BJ (cell line): ENCODE measurements at regions not wholly inside any gene's neighbourhood (a gene's known extent, or its start where the extent isn't known, plus 50 kb on each side); places are given as distances from the start of the nearest gene placed in this dataset.
"Not testable (repeated sequence)": the region's sequence is repeated elsewhere in the genome, so short reads cannot be mapped to it uniquely, and the experiment has no call there.

Experiments used
- CTCF ChIA-PET: fragments of 350-600 bp; formaldehyde crosslinking; extraction: SDS; loops from one replicate; lab custom pipeline; 2021; ENCODE audit warnings: antibody characterized with exemption, inconsistent platforms; lab: Yijun Ruan, JAX
- POLR2A ChIA-PET: fragments of 300-600 bp; sonication (Branson Sonifier 250); formaldehyde crosslinking; extraction: SDS; loops from one replicate; lab custom pipeline; 2021; ENCODE audit warnings: antibody characterized with exemption; lab: Charles Lee
- DNase-seq: peaks from one replicate; pipeline ENCODE4 v3.0.0-alpha.2; 2011; ENCODE audit warnings: low read depth
- H3K27me3 ChIP-seq: 2 replicates; pipeline ENCODE4 v1.6.0; 2011; ENCODE audit warnings: low read length; ENCODE audit not compliant: control insufficient read depth, insufficient read depth
- H3K36me3 ChIP-seq: 2 replicates; pipeline ENCODE4 v1.5.1; 2011; ENCODE audit warnings: low read length; ENCODE audit not compliant: control insufficient read depth, insufficient read depth
- H3K4me3 ChIP-seq: 2 replicates; pipeline ENCODE4 v1.5.1; 2011; ENCODE audit warnings: low read depth, mild to moderate bottlenecking, control low read depth, low read length
- TF ChIP-seq, protein P1 (sequence below): IDR thresholded peaks from 2 replicates; pipeline ENCODE4 v1.5.1; 2011; ENCODE audit warnings: low read depth, mild to moderate bottlenecking, control low read depth, inconsistent platforms, low read length, moderate library complexity; ENCODE audit not compliant: insufficient read depth

DNA sequence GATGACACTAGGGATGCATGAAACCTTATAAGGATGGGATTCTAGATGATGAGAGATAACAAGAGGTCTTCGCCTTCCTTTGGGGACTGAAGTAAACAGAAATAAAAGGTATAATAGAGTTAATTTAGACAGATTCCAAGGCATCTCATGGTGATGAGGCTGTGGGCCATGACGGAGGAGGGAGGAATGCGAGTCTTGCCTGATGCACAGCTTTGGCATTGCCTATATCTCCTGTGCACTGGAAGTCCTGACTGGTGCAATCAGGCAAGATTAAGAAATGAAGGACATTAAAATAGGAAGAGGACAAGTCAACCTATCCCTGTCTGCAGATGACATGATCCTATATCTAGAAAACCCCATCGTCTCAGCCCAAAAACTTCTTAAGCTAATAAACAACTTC lies 526.4 kb upstream of the LMO3 start:
- TF ChIP-seq, protein P1, sequence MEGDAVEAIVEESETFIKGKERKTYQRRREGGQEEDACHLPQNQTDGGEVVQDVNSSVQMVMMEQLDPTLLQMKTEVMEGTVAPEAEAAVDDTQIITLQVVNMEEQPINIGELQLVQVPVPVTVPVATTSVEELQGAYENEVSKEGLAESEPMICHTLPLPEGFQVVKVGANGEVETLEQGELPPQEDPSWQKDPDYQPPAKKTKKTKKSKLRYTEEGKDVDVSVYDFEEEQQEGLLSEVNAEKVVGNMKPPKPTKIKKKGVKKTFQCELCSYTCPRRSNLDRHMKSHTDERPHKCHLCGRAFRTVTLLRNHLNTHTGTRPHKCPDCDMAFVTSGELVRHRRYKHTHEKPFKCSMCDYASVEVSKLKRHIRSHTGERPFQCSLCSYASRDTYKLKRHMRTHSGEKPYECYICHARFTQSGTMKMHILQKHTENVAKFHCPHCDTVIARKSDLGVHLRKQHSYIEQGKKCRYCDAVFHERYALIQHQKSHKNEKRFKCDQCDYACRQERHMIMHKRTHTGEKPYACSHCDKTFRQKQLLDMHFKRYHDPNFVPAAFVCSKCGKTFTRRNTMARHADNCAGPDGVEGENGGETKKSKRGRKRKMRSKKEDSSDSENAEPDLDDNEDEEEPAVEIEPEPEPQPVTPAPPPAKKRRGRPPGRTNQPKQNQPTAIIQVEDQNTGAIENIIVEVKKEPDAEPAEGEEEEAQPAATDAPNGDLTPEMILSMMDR: no peak
- ChIA-PET CTCF (no interaction called here), POLR2A (no interaction called here)
- DNase-seq: no peak
- H3K4me3 ChIP-seq: no peak overlapping the region
- no peaks in the 10 kb centered on the region for H3K27me3 ChIP-seq
- H3K36me3 ChIP-seq: no peaks in the 10 kb centered on the region

GRCh38 chr12:17116538-17116937 lies 510.6 kb upstream of the LMO3 start:
- CTCF ChIA-PET: interaction anchor here (0.6 kb wide), 1 partner anchor 55 kb away, joined by 3 read pairs; no protein-coding TSS in a partner anchor
- DNase-seq, H3K36me3 ChIP-seq, H3K4me3 ChIP-seq, POLR2A ChIA-PET, H3K27me3 ChIP-seq: not testable (repeated sequence)

DNA sequence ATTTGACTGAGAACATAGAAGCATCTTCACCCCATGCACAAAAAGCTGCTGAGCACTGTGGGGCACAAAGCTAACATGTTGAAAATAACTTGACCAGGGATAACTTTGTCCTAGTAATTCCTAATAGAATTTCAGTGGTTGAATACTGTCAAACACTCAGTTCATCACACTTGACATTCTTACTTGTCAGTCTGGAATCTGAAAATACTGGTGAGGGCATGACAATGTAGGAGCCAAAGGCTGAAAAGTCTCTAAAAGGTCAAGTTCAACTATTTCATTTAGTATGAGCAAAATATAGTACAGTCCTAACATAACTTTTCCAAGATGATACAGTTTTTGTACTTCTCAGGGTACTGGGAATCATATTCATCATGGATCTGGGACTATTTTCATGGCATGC lies 504.4 kb upstream of the LMO3 start:
- POLR2A ChIA-PET: no interaction called here
- no peaks in the 10 kb centered on the region for H3K27me3 ChIP-seq
- no peak for DNase-seq

DNA sequence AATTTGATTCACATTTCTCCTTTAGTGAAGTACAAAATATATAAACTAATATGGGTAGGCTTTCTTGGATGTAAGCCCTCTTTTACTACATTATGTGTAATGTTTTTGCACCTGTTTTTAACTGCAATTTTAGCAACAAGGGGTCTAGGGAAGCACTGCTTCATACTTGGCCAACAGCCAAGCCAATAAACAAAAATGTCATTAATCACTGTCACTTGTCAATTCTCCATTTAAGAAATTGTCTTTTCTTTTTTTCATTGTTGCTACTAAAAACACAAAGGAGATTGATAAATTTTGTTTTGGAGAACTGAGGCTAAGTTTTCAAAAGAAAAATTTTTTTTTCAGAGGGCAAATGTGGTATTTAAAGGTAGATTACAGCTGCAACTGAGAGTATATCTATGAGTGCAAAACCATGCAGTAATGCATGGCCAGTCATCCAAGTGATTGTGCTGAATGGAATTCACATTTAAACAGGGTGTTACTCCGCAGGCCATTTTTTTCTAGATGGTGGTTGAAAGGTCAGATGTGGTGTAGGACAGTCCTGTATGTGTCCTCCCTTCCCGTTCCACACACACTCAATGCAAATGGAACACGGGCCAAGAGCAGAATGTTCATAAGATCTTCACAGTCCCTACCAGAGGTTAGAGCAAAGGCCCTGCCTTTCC lies 503.0 kb upstream of the LMO3 start:
- ChIA-PET POLR2A (no interaction called here), CTCF (no interaction called here)
- DNase-seq: no peak
- TF ChIP-seq, protein P1: no peak
- H3K4me3 ChIP-seq: no peak overlapping the region
- no peaks in the 10 kb centered on the region for H3K27me3 ChIP-seq
- no peaks in the 10 kb centered on the region for H3K36me3 ChIP-seq

More for the DNA sequence above, 504.4 kb upstream of the LMO3 start:
- Histone ChIP-seq H3K4me3 (no peak overlapping the region), H3K36me3 (no peaks in the 10 kb centered on the region)
- TF ChIP-seq, protein P1: no peak
- CTCF ChIA-PET: no interaction called here

DNA sequence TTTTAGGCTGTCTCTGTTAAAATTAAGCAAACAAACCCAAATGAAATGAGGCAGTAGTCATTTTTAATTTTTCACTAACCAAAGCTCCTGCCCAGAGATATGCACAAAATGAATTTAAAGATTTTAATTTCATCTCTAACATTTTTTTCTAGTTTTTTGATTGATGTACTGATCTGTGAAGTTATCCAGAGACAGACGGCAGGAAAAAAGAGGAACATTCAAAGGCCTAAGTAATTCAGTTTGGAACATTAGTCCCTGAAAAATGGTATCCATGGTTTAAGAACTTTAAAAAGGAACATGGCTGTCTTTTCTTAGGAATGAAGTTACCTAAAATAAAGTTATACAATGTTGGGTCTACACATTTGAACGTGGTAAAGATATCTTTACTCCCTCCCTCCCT lies 498.8 kb upstream of the LMO3 start:
- POLR2A ChIA-PET: no interaction called here
- DNase-seq: no peak
- Histone ChIP-seq H3K36me3 (no peaks in the 10 kb centered on the region), H3K27me3 (no peaks in the 10 kb centered on the region), H3K4me3 (no peak overlapping the region)
- CTCF ChIA-PET: no interaction called here
- TF ChIP-seq, protein P1: no peak

DNA sequence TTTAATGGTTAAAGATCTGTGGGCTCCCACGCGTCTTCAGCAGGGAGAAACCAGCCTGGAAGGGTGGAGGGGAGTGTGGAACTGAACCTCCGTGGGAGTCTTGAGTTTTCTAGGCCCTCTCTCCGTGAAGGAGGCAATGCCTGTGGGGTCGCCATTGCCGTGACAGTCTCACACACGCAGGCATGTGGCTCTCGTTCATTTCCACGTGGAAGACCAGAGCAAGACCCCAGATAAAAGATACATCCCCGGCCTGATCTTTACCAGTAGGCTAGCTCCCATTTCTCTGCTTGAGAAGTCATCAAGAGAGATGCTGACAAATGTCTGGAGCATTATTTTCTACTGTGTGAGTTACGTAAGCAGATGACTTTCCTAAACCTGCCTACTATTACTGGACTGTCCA lies 491.7 kb upstream of the LMO3 start:
- Histone ChIP-seq H3K27me3 (no peaks in the 10 kb centered on the region), H3K36me3 (no peaks in the 10 kb centered on the region), H3K4me3 (no peak overlapping the region)
- DNase-seq: no peak
- ChIA-PET CTCF (no interaction called here), POLR2A (no interaction called here)
- TF ChIP-seq, protein P1: no peak
